ENCODE measurements at regions not wholly inside any gene's neighbourhood (a gene's known extent, or its start where the extent isn't known, plus 50 kb on each side); places are given as distances from the start of the nearest gene placed in this dataset.

DNA sequence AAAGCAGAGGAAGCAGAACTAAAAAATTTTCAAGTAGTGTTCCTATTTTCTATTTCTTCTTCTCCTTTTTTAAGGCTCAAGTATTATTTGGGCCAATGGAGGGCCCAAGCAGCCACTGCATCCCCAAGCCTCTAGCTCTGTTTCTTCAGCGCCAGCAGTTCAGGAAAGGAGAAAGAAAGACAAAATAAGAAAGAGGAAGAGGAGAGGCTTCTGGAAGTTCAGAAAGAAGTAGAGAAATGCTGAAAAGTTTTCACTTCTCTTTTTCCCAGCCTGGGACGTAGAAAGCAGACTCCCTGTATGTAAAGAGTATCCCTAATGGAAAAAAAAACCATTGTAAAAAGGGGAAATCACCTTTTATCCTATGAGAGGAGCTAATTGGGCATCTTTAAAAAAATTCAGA, 165.5 kb upstream of the KLF12 start:
- H3K4me1 ChIP-seq (ENCODE audit: control insufficient read depth, insufficient read depth, low read length), result no peaks in the 10 kb centered on the region
- POLR2A ChIA-PET, result no interaction called here
- ATAC-seq, result no peak
- no peak for DNase-seq (ENCODE audit: low read depth, low spot score)
- H3K9me3 ChIP-seq (ENCODE audit: control insufficient read depth, insufficient read depth, low read depth, low read length), result no peaks in the 10 kb centered on the region
- TF ChIP-seq, protein P1, sequence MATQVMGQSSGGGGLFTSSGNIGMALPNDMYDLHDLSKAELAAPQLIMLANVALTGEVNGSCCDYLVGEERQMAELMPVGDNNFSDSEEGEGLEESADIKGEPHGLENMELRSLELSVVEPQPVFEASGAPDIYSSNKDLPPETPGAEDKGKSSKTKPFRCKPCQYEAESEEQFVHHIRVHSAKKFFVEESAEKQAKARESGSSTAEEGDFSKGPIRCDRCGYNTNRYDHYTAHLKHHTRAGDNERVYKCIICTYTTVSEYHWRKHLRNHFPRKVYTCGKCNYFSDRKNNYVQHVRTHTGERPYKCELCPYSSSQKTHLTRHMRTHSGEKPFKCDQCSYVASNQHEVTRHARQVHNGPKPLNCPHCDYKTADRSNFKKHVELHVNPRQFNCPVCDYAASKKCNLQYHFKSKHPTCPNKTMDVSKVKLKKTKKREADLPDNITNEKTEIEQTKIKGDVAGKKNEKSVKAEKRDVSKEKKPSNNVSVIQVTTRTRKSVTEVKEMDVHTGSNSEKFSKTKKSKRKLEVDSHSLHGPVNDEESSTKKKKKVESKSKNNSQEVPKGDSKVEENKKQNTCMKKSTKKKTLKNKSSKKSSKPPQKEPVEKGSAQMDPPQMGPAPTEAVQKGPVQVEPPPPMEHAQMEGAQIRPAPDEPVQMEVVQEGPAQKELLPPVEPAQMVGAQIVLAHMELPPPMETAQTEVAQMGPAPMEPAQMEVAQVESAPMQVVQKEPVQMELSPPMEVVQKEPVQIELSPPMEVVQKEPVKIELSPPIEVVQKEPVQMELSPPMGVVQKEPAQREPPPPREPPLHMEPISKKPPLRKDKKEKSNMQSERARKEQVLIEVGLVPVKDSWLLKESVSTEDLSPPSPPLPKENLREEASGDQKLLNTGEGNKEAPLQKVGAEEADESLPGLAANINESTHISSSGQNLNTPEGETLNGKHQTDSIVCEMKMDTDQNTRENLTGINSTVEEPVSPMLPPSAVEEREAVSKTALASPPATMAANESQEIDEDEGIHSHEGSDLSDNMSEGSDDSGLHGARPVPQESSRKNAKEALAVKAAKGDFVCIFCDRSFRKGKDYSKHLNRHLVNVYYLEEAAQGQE (IDR thresholded peaks at IDR 0.05; ENCODE audit: insufficient read depth in 1 of 2, low read depth in 2 of 2, low read length in 1 of 2), result no peak
- TF ChIP-seq, protein P2, sequence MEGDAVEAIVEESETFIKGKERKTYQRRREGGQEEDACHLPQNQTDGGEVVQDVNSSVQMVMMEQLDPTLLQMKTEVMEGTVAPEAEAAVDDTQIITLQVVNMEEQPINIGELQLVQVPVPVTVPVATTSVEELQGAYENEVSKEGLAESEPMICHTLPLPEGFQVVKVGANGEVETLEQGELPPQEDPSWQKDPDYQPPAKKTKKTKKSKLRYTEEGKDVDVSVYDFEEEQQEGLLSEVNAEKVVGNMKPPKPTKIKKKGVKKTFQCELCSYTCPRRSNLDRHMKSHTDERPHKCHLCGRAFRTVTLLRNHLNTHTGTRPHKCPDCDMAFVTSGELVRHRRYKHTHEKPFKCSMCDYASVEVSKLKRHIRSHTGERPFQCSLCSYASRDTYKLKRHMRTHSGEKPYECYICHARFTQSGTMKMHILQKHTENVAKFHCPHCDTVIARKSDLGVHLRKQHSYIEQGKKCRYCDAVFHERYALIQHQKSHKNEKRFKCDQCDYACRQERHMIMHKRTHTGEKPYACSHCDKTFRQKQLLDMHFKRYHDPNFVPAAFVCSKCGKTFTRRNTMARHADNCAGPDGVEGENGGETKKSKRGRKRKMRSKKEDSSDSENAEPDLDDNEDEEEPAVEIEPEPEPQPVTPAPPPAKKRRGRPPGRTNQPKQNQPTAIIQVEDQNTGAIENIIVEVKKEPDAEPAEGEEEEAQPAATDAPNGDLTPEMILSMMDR (IDR thresholded peaks at IDR 0.05), result no peak
- TF ChIP-seq POLR2AphosphoS5 (IDR thresholded peaks at IDR 0.05; ENCODE audit: low read depth, low read length) (no peak), TCF7L2 (IDR thresholded peaks at IDR 0.05; ENCODE audit: low read depth, low read length) (no peak), SIN3A (IDR thresholded peaks at IDR 0.05; ENCODE audit: borderline replicate concordance, insufficient read depth, low read depth, low read length) (no peak)
- no peaks in the 10 kb centered on the region for H3K36me3 ChIP-seq (ENCODE audit: control insufficient read depth, insufficient read depth, low read length)
- in situ Hi-C loops (cut with HindIII; ENCODE audit: low pct_unique_long_range_greater_than_20kb, low sequenced_read_pairs), result no loop called here
- no peak overlapping the region for H3K27ac ChIP-seq (ENCODE audit: low read length)
- H3K27me3 ChIP-seq (ENCODE audit: control insufficient read depth, insufficient read depth, low read length), result no peaks in the 10 kb centered on the region
- CTCF ChIA-PET, result no interaction called here
- no peak overlapping the region for H3K4me3 ChIP-seq (ENCODE audit: low read depth in 2 of 2, low read length in 2 of 2)
- BruUV-seq (replicated peaks), result no TSS peak
- intact Hi-C loops (cut with micrococcal nuclease; ENCODE audit: unreplicated experiment), result no loop called here

DNA sequence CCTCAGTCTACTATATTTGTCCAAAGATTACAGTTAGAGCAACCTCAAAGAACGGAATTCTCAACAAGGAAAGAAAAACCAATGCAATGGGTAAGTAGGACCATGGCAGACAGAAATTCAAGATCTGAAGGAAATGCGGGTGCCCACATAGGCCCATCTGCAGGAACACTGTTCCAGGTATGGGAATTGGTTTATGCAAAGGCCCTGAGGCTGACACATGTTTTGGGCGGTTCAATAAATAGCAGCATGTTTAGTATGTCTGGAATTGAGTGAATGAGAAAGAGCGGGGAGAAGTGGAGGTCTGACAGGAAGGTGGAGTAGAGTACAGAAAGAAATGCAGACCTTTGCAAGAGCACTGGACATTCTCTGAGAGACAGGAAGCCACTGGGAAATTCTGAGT, 164.7 kb upstream of the KLF12 start:
- ATAC-seq (no peak), DNase-seq (ENCODE audit: low read depth, low spot score) (no peak)
- ChIA-PET CTCF (no interaction called here), POLR2A (no interaction called here)
- BruUV-seq (replicated peaks), result no TSS peak
- in situ Hi-C loops (cut with HindIII; ENCODE audit: low pct_unique_long_range_greater_than_20kb, low sequenced_read_pairs) (no loop called here), intact Hi-C loops (cut with micrococcal nuclease; ENCODE audit: unreplicated experiment) (no loop called here)
- Histone ChIP-seq H3K4me3 (ENCODE audit: low read depth in 2 of 2, low read length in 2 of 2) (no peak overlapping the region), H3K4me1 (ENCODE audit: control insufficient read depth, insufficient read depth, low read length) (no peaks in the 10 kb centered on the region), H3K9me3 (ENCODE audit: control insufficient read depth, insufficient read depth, low read depth, low read length) (no peaks in the 10 kb centered on the region), H3K27ac (ENCODE audit: low read length) (no peak overlapping the region), H3K36me3 (ENCODE audit: control insufficient read depth, insufficient read depth, low read length) (no peaks in the 10 kb centered on the region), H3K27me3 (ENCODE audit: control insufficient read depth, insufficient read depth, low read length) (no peaks in the 10 kb centered on the region)
- TF ChIP-seq, protein P1 (IDR thresholded peaks at IDR 0.05; ENCODE audit: insufficient read depth in 1 of 2, low read depth in 2 of 2, low read length in 1 of 2), result no peak
- TF ChIP-seq POLR2AphosphoS5 (IDR thresholded peaks at IDR 0.05; ENCODE audit: low read depth, low read length) (no peak), TCF7L2 (IDR thresholded peaks at IDR 0.05; ENCODE audit: low read depth, low read length) (no peak), SIN3A (IDR thresholded peaks at IDR 0.05; ENCODE audit: borderline replicate concordance, insufficient read depth, low read depth, low read length) (no peak)
- TF ChIP-seq, protein P2 (IDR thresholded peaks at IDR 0.05), result no peak

All from Panc1 (cell line).